Nephron progenitor cell (in vitro differentiated cells): ENCODE measurements at regions not wholly inside any gene's neighbourhood (a gene's known extent, or its start where the extent isn't known, plus 50 kb on each side); places are given as distances from the start of the nearest gene placed in this dataset.

Experiments used
- DNase-seq: peaks from one replicate; pipeline ENCODE4 v3.0.0; 2021
- H3K27ac Mint-ChIP-seq: 2 replicates; pipeline ENCODE4 v1.8.0; 2021; ENCODE audit warnings: mild to moderate bottlenecking, moderate library complexity, mixed read lengths
- H3K27me3 Mint-ChIP-seq: 2 replicates; pipeline ENCODE4 v1.8.0; 2021; ENCODE audit warnings: mild to moderate bottlenecking, low read depth, mixed read lengths; ENCODE audit not compliant: poor library complexity
- H3K36me3 Mint-ChIP-seq: 2 replicates; pipeline ENCODE4 v1.8.0; 2021; ENCODE audit warnings: low read depth, mixed read lengths
- H3K4me1 Mint-ChIP-seq: 2 replicates; pipeline ENCODE4 v1.8.0; 2021; ENCODE audit warnings: mixed read lengths
- H3K4me3 Mint-ChIP-seq: 2 replicates; pipeline ENCODE4 v1.8.0; 2021; ENCODE audit warnings: mild to moderate bottlenecking, moderate library complexity, mixed read lengths
- H3K9me3 Mint-ChIP-seq: 2 replicates; pipeline ENCODE4 v1.8.0; 2021; ENCODE audit warnings: mild to moderate bottlenecking, moderate library complexity, mixed read lengths
- CTCF ChIP-seq: fragments of 200-600 bp; sonication (generic); IDR thresholded peaks from 2 replicates; pipeline ENCODE4 v1.5.0; 2021; ENCODE audit warnings: antibody characterized with exemption

GRCh38 chr4:45596379-45597101, 527.3 kb downstream of the GABRG1 start:
- H3K4me3 Mint-ChIP-seq, result no peak overlapping the region
- no peaks in the 10 kb centered on the region for H3K36me3 Mint-ChIP-seq
- DNase-seq, result no peak
- H3K9me3 Mint-ChIP-seq, result no peaks in the 10 kb centered on the region
- H3K27ac Mint-ChIP-seq, result no peak overlapping the region
- H3K27me3 Mint-ChIP-seq, result peaks cover 4% of the 10 kb centered on the region
- TF ChIP-seq CTCF, result no peak
- no peaks in the 10 kb centered on the region for H3K4me1 Mint-ChIP-seq

- no peak for TF ChIP-seq CTCF
- DNase-seq, result no peak
- H3K4me1 Mint-ChIP-seq, result no peaks in the 10 kb centered on the region
- H3K27me3 Mint-ChIP-seq, result peaks cover 6% of the 10 kb centered on the region
- H3K4me3 Mint-ChIP-seq, result no peak overlapping the region
- H3K36me3 Mint-ChIP-seq, result no peaks in the 10 kb centered on the region
- no peak overlapping the region for H3K27ac Mint-ChIP-seq
- no peaks in the 10 kb centered on the region for H3K9me3 Mint-ChIP-seq
Observed at GRCh38 chr4:45580334-45580733, 543.5 kb downstream of the GABRG1 start.

DNA sequence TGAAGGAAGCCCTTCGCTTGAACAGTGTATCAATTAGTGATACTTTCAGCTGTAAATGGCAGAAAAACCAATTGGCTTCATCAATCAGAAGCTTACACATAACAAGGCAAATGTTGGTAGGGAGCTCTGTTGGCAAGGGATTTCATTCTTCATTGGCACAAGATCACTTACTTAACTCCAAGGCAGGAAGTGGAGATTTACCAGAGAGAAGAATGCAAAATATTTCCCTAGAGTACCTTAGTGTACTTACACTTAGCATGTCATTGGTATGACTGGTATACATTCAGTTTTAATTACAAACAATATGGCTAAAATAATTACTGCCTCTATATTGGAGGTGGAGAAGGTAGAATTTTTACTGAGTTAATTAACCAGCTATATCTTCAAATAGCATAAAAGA, 545.0 kb downstream of the GABRG1 start:
- Mint-ChIP-seq H3K9me3 (no peaks in the 10 kb centered on the region), H3K36me3 (no peaks in the 10 kb centered on the region), H3K27ac (no peak overlapping the region), H3K27me3 (peaks cover 6% of the 10 kb centered on the region), H3K4me1 (no peaks in the 10 kb centered on the region), H3K4me3 (no peak overlapping the region)
- DNase-seq, result no peak
- TF ChIP-seq CTCF, result no peak

DNA sequence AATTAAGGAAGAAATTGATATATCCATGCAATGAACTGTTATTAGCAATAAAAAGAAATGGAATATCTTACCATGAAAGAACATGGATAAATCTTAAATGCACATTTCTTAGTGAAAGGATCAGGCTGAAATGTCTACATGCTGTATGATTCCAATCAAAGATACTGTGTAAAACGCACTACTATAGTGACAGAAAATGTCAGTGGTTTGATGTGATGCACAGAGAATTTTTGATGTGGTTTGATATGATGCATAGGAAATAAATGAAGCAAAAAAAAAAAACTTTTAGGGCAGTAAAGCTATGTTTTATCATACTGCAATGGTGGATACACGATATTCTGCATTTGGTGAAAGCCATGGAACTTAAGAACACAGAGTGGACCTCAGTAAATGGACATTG, 547.6 kb downstream of the GABRG1 start:
- Mint-ChIP-seq H3K36me3 (no peaks in the 10 kb centered on the region), H3K4me3 (no peak overlapping the region), H3K9me3 (no peaks in the 10 kb centered on the region), H3K27me3 (peaks cover 6% of the 10 kb centered on the region), H3K4me1 (no peaks in the 10 kb centered on the region), H3K27ac (no peak overlapping the region)
- no peak for DNase-seq
- no peak for TF ChIP-seq CTCF

GRCh38 chr4:45569619-45570018, 554.2 kb downstream of the GABRG1 start:
- Mint-ChIP-seq H3K9me3 (no peaks in the 10 kb centered on the region), H3K4me1 (no peaks in the 10 kb centered on the region), H3K36me3 (no peaks in the 10 kb centered on the region), H3K4me3 (no peak overlapping the region), H3K27ac (no peak overlapping the region), H3K27me3 (no peaks in the 10 kb centered on the region)
- no peak for DNase-seq
- no peak for TF ChIP-seq CTCF

DNA sequence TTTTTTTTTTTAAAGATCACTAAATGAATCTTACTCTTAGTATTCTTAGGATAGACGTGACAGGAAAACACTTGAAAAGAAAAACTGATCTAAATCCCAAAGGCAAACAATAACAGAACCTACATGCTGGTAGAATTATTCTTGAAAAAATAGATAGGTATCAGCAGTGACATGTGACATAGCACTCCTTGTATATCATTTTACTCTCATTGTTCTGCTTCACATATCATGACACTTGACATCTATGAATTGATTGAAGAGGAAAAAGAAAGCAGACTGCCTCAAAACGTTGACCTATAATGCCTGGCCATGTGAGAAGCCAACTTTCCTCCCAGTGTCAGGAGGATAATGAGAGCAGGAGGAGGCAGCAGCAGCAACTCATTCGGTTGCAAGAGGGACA, 555.2 kb downstream of the GABRG1 start:
- Mint-ChIP-seq H3K27ac (no peak overlapping the region), H3K4me1 (no peaks in the 10 kb centered on the region), H3K36me3 (no peaks in the 10 kb centered on the region), H3K9me3 (no peaks in the 10 kb centered on the region), H3K27me3 (no peaks in the 10 kb centered on the region), H3K4me3 (no peak overlapping the region)
- DNase-seq, result no peak
- no peak for TF ChIP-seq CTCF
